ENCODE measurements at regions not wholly inside any gene's neighbourhood (a gene's known extent, or its start where the extent isn't known, plus 50 kb on each side); places are given as distances from the start of the nearest gene placed in this dataset.

- DNase-seq (ENCODE audit: low read depth) = no peak
- no peaks in the 10 kb centered on the region for H3K36me3 ChIP-seq (ENCODE audit: control insufficient read depth, insufficient read depth, low read length)
- TF ChIP-seq, protein P1, sequence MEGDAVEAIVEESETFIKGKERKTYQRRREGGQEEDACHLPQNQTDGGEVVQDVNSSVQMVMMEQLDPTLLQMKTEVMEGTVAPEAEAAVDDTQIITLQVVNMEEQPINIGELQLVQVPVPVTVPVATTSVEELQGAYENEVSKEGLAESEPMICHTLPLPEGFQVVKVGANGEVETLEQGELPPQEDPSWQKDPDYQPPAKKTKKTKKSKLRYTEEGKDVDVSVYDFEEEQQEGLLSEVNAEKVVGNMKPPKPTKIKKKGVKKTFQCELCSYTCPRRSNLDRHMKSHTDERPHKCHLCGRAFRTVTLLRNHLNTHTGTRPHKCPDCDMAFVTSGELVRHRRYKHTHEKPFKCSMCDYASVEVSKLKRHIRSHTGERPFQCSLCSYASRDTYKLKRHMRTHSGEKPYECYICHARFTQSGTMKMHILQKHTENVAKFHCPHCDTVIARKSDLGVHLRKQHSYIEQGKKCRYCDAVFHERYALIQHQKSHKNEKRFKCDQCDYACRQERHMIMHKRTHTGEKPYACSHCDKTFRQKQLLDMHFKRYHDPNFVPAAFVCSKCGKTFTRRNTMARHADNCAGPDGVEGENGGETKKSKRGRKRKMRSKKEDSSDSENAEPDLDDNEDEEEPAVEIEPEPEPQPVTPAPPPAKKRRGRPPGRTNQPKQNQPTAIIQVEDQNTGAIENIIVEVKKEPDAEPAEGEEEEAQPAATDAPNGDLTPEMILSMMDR (IDR thresholded peaks at IDR 0.05; ENCODE audit: insufficient read depth, low read length, poor library complexity, severe bottlenecking) = no peak
- H3K4me3 ChIP-seq (ENCODE audit: low read depth, low read length) = no peak overlapping the region
- H3K27me3 ChIP-seq (ENCODE audit: control insufficient read depth, insufficient read depth, low read length) = no peaks in the 10 kb centered on the region
Measured at GRCh38 chr4:138414202-138414601, 172.1 kb upstream of the SLC7A11 start.

- Histone ChIP-seq H3K36me3 (ENCODE audit: control insufficient read depth, insufficient read depth, low read length) (no peaks in the 10 kb centered on the region), H3K27me3 (ENCODE audit: control insufficient read depth, insufficient read depth, low read length) (no peaks in the 10 kb centered on the region), H3K4me3 (ENCODE audit: low read depth, low read length) (no peak overlapping the region)
- TF ChIP-seq, protein P1 (IDR thresholded peaks at IDR 0.05; ENCODE audit: insufficient read depth, low read length, poor library complexity, severe bottlenecking) = no peak
- DNase-seq (ENCODE audit: low read depth) = no peak
Measured at GRCh38 chr4:138413273-138413672, 171.1 kb upstream of the SLC7A11 start.

GRCh38 chr4:138412847-138413246 is 170.7 kb upstream of the SLC7A11 start:
- TF ChIP-seq, protein P1 (IDR thresholded peaks at IDR 0.05; ENCODE audit: insufficient read depth, low read length, poor library complexity, severe bottlenecking) = no peak
- DNase-seq (ENCODE audit: low read depth) = no peak
- H3K4me3 ChIP-seq (ENCODE audit: low read depth, low read length) = no peak overlapping the region
- H3K36me3 ChIP-seq (ENCODE audit: control insufficient read depth, insufficient read depth, low read length) = no peaks in the 10 kb centered on the region
- no peaks in the 10 kb centered on the region for H3K27me3 ChIP-seq (ENCODE audit: control insufficient read depth, insufficient read depth, low read length)

DNA sequence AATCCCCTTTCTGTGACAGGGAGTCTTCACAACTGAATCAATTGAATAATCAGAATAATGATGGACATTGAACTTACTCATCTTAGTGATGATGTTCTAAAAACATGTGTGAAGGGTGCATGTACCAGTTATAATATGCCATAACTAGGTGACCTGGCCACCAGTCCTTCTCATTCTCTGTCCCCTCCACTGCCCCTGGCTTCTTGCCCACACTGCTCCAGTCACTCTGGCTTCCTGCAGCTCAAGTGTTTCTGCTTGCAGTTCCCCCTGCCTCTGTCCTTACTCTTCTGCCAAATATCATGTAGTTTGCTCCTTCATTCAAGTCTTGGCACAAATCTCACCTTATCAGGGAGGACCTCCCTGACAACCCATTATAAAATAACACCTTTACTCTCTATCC is 168.1 kb upstream of the SLC7A11 start:
- TF ChIP-seq, protein P1 (IDR thresholded peaks at IDR 0.05; ENCODE audit: insufficient read depth, low read length, poor library complexity, severe bottlenecking) = no peak
- Histone ChIP-seq H3K27me3 (ENCODE audit: control insufficient read depth, insufficient read depth, low read length) (no peaks in the 10 kb centered on the region), H3K4me3 (ENCODE audit: low read depth, low read length) (no peak overlapping the region), H3K36me3 (ENCODE audit: control insufficient read depth, insufficient read depth, low read length) (no peaks in the 10 kb centered on the region)
- DNase-seq (ENCODE audit: low read depth) = no peak

DNA sequence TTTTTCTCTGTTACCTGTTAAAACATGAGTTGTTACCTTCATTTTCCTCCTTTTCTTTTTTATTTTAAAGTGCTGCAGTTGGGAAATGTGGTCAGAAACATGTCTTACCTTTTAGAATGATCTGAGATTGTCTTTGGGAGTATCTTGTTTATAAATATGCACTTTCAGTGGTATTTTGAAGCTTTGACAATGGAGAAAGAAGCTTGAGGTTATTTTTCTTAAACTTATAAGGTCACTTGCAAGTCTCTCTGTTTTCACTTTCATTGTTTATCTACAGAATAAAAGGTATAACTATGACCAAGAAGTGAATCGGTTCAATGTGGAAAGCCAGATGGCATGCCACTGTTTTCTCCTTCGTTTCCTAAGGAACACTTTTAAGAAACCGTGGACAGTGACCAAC is 167.5 kb upstream of the SLC7A11 start:
- no peaks in the 10 kb centered on the region for H3K27me3 ChIP-seq (ENCODE audit: control insufficient read depth, insufficient read depth, low read length)
- no peak overlapping the region for H3K4me3 ChIP-seq (ENCODE audit: low read depth, low read length)
- TF ChIP-seq, protein P1 (IDR thresholded peaks at IDR 0.05; ENCODE audit: insufficient read depth, low read length, poor library complexity, severe bottlenecking) = no peak
- DNase-seq (ENCODE audit: low read depth) = no peak
- no peaks in the 10 kb centered on the region for H3K36me3 ChIP-seq (ENCODE audit: control insufficient read depth, insufficient read depth, low read length)

- DNase-seq (ENCODE audit: low read depth) = no peak
- Histone ChIP-seq H3K36me3 (ENCODE audit: control insufficient read depth, insufficient read depth, low read length) (no peaks in the 10 kb centered on the region), H3K27me3 (ENCODE audit: control insufficient read depth, insufficient read depth, low read length) (no peaks in the 10 kb centered on the region), H3K4me3 (ENCODE audit: low read depth, low read length) (no peak overlapping the region)
- TF ChIP-seq, protein P1 (IDR thresholded peaks at IDR 0.05; ENCODE audit: insufficient read depth, low read length, poor library complexity, severe bottlenecking) = no peak
Measured at GRCh38 chr4:138408758-138409157, 166.6 kb upstream of the SLC7A11 start.
